ENCODE measurements at regions not wholly inside any gene's neighbourhood (a gene's known extent, or its start where the extent isn't known, plus 50 kb on each side); places are given as distances from the start of the nearest gene placed in this dataset.

GRCh38 chr19:32227561-32228165 is 117.7 kb upstream of the ZNF507 start:
- no peak for DNase-seq

GRCh38 chr19:32230441-32230840 is 115.0 kb upstream of the ZNF507 start:
- DNase-seq = no peak

GRCh38 chr19:32231020-32231419 is 114.4 kb upstream of the ZNF507 start:
- DNase-seq = no peak

GRCh38 chr19:32231691-32232090 is 113.7 kb upstream of the ZNF507 start:
- DNase-seq = no peak

- DNase-seq = no peak
Measured at GRCh38 chr19:32232449-32232848, 113.0 kb upstream of the ZNF507 start.

- no peak for DNase-seq
Measured at GRCh38 chr19:32233091-32233490, 112.3 kb upstream of the ZNF507 start.

GRCh38 chr19:32233885-32234284 is 111.5 kb upstream of the ZNF507 start:
- no peak for DNase-seq

GRCh38 chr19:32234663-32235217 is 110.7 kb upstream of the ZNF507 start:
- DNase-seq = no peak

GRCh38 chr19:32238076-32238475 is 107.3 kb upstream of the ZNF507 start:
- no peak for DNase-seq

GRCh38 chr19:32240316-32240715 is 105.1 kb upstream of the ZNF507 start:
- no peak for DNase-seq

GRCh38 chr19:32241306-32241705 is 104.1 kb upstream of the ZNF507 start:
- no peak for DNase-seq

GRCh38 chr19:32241932-32242710 is 103.3 kb upstream of the ZNF507 start:
- no peak for DNase-seq

- no peak for DNase-seq
Measured at GRCh38 chr19:32246006-32246405, 99.4 kb upstream of the ZNF507 start.

- DNase-seq = no peak
Measured at GRCh38 chr19:32251634-32252332, 93.6 kb upstream of the ZNF507 start.

GRCh38 chr19:32252333-32252669 is 93.1 kb upstream of the ZNF507 start:
- DNase-seq = no peak

GRCh38 chr19:32253683-32254508 is 91.5 kb upstream of the ZNF507 start:
- DNase-seq = no peak

- no peak for DNase-seq
Measured at GRCh38 chr19:32254509-32254890, 90.9 kb upstream of the ZNF507 start.

GRCh38 chr19:32255536-32256295 is 89.7 kb upstream of the ZNF507 start:
- DNase-seq = no peak

- no peak for DNase-seq
Measured at GRCh38 chr19:32256341-32256975, 89.0 kb upstream of the ZNF507 start.

GRCh38 chr19:32257326-32258073 is 87.9 kb upstream of the ZNF507 start:
- no peak for DNase-seq

GRCh38 chr19:32258167-32258566 is 87.2 kb upstream of the ZNF507 start:
- DNase-seq = no peak
